K562 (cell line): ENCODE measurements at regions not wholly inside any gene's neighbourhood (a gene's known extent, or its start where the extent isn't known, plus 50 kb on each side); places are given as distances from the start of the nearest gene placed in this dataset.

ENCODE experiments used
- CHD4 ChIP-seq: fragments of 200-600 bp; sonication (generic); IDR thresholded peaks from 3 replicates; pipeline ENCODE4 v1.6.1; 2012; ENCODE audit warnings: low read depth, mild to moderate bottlenecking, mixed read lengths, low read length, inconsistent platforms; ENCODE audit not compliant: insufficient read depth, insufficient replicate concordance, poor library complexity, severe bottlenecking
- NCOA1 ChIP-seq: fragments of 450-650 bp; IDR thresholded peaks from 2 replicates; pipeline ENCODE4 v1.6.1; 2016; ENCODE audit warnings: low read depth
- TAF1 ChIP-seq: IDR thresholded peaks from 2 replicates; pipeline ENCODE4 v1.6.1; 2011; ENCODE audit warnings: mild to moderate bottlenecking, low read length, moderate library complexity; ENCODE audit not compliant: insufficient read depth, control insufficient read depth, severe bottlenecking; ENCODE audit errors: extremely low read depth
- ZNF175 ChIP-seq: fragments of 200-800 bp; sonication (Bioruptor generic); IDR thresholded peaks from 2 replicates; pipeline ENCODE4 v1.6.1; 2016; ENCODE audit warnings: low read depth, mild to moderate bottlenecking, missing genetic modification characterization, missing compliant biosample characterization
- ZNF24 ChIP-seq: fragments of 450-650 bp; IDR thresholded peaks from 2 replicates; pipeline ENCODE4 v1.6.1; 2016
- ZNF507 ChIP-seq: conservative IDR thresholded peaks from 2 replicates; pipeline ENCODE4 v1.6.1; 2017; ENCODE audit warnings: missing genetic modification characterization, missing compliant biosample characterization
- TF ChIP-seq, protein P1 (sequence below): sonication (generic); formaldehyde crosslinking; IDR thresholded peaks from 2 replicates; pipeline ENCODE4 v1.8.0; 2022; ENCODE audit warnings: missing genetic modification reagents, mild to moderate bottlenecking, borderline replicate concordance
- TF ChIP-seq, protein P2 (sequence below): sonication (generic); formaldehyde crosslinking; IDR thresholded peaks from 2 replicates; pipeline ENCODE4 v1.8.0; 2023; ENCODE audit warnings: missing genetic modification reagents, mild to moderate bottlenecking, borderline replicate concordance
- TF ChIP-seq, protein P3 (sequence below): sonication (generic); formaldehyde crosslinking; IDR thresholded peaks from 2 replicates; pipeline ENCODE4 v1.8.0; 2022; ENCODE audit warnings: mild to moderate bottlenecking, missing genetic modification reagents

DNA sequence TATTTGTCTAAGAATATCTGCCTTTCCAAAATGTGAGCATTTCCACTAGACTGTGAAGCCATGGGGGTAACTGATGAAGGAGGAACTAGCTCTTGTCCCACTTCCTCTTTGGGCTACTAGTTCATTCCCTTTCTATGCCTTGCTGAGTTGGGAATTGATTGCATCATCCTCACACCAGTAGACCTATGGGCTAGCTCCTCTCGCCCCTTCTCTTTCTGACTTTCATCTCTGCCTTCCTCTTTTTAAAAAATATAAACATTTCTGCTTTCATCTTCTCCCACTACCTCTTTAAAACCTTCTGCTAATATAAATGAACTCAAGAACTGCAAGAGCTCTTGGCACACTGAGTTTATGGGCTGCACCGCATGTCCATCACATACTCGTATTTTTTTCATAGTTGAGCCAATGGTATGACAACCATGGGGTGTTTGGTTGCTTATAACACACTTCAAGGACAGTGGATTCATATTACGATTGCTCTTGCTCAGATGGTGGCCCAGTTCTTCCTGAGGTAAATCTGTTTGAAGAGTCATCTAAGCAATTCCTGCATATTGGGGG lies 182.0 kb downstream of the REEP3 start (continued):
- TF ChIP-seq, protein P1, sequence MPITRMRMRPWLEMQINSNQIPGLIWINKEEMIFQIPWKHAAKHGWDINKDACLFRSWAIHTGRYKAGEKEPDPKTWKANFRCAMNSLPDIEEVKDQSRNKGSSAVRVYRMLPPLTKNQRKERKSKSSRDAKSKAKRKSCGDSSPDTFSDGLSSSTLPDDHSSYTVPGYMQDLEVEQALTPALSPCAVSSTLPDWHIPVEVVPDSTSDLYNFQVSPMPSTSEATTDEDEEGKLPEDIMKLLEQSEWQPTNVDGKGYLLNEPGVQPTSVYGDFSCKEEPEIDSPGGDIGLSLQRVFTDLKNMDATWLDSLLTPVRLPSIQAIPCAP (CRISPR knock-in tag) = no peak
- TF ChIP-seq ZNF507 = no peak
- TF ChIP-seq ZNF24 = no peak
- TF ChIP-seq ZNF175 = peak; percentile 87
- TF ChIP-seq CHD4 = no peak
- TF ChIP-seq, protein P2, sequence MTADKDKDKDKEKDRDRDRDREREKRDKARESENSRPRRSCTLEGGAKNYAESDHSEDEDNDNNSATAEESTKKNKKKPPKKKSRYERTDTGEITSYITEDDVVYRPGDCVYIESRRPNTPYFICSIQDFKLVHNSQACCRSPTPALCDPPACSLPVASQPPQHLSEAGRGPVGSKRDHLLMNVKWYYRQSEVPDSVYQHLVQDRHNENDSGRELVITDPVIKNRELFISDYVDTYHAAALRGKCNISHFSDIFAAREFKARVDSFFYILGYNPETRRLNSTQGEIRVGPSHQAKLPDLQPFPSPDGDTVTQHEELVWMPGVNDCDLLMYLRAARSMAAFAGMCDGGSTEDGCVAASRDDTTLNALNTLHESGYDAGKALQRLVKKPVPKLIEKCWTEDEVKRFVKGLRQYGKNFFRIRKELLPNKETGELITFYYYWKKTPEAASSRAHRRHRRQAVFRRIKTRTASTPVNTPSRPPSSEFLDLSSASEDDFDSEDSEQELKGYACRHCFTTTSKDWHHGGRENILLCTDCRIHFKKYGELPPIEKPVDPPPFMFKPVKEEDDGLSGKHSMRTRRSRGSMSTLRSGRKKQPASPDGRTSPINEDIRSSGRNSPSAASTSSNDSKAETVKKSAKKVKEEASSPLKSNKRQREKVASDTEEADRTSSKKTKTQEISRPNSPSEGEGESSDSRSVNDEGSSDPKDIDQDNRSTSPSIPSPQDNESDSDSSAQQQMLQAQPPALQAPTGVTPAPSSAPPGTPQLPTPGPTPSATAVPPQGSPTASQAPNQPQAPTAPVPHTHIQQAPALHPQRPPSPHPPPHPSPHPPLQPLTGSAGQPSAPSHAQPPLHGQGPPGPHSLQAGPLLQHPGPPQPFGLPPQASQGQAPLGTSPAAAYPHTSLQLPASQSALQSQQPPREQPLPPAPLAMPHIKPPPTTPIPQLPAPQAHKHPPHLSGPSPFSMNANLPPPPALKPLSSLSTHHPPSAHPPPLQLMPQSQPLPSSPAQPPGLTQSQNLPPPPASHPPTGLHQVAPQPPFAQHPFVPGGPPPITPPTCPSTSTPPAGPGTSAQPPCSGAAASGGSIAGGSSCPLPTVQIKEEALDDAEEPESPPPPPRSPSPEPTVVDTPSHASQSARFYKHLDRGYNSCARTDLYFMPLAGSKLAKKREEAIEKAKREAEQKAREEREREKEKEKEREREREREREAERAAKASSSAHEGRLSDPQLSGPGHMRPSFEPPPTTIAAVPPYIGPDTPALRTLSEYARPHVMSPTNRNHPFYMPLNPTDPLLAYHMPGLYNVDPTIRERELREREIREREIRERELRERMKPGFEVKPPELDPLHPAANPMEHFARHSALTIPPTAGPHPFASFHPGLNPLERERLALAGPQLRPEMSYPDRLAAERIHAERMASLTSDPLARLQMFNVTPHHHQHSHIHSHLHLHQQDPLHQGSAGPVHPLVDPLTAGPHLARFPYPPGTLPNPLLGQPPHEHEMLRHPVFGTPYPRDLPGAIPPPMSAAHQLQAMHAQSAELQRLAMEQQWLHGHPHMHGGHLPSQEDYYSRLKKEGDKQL = no peak
- TF ChIP-seq, protein P3, sequence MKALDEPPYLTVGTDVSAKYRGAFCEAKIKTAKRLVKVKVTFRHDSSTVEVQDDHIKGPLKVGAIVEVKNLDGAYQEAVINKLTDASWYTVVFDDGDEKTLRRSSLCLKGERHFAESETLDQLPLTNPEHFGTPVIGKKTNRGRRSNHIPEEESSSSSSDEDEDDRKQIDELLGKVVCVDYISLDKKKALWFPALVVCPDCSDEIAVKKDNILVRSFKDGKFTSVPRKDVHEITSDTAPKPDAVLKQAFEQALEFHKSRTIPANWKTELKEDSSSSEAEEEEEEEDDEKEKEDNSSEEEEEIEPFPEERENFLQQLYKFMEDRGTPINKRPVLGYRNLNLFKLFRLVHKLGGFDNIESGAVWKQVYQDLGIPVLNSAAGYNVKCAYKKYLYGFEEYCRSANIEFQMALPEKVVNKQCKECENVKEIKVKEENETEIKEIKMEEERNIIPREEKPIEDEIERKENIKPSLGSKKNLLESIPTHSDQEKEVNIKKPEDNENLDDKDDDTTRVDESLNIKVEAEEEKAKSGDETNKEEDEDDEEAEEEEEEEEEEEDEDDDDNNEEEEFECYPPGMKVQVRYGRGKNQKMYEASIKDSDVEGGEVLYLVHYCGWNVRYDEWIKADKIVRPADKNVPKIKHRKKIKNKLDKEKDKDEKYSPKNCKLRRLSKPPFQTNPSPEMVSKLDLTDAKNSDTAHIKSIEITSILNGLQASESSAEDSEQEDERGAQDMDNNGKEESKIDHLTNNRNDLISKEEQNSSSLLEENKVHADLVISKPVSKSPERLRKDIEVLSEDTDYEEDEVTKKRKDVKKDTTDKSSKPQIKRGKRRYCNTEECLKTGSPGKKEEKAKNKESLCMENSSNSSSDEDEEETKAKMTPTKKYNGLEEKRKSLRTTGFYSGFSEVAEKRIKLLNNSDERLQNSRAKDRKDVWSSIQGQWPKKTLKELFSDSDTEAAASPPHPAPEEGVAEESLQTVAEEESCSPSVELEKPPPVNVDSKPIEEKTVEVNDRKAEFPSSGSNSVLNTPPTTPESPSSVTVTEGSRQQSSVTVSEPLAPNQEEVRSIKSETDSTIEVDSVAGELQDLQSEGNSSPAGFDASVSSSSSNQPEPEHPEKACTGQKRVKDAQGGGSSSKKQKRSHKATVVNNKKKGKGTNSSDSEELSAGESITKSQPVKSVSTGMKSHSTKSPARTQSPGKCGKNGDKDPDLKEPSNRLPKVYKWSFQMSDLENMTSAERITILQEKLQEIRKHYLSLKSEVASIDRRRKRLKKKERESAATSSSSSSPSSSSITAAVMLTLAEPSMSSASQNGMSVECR (CRISPR knock-in tag) = no peak
- peak; percentile 23; the same call in 1 of the 2 replicates for TF ChIP-seq NCOA1
- TF ChIP-seq TAF1 = no peak
